ENCODE measurements at regions not wholly inside any gene's neighbourhood (a gene's known extent, or its start where the extent isn't known, plus 50 kb on each side); places are given as distances from the start of the nearest gene placed in this dataset.

DNA sequence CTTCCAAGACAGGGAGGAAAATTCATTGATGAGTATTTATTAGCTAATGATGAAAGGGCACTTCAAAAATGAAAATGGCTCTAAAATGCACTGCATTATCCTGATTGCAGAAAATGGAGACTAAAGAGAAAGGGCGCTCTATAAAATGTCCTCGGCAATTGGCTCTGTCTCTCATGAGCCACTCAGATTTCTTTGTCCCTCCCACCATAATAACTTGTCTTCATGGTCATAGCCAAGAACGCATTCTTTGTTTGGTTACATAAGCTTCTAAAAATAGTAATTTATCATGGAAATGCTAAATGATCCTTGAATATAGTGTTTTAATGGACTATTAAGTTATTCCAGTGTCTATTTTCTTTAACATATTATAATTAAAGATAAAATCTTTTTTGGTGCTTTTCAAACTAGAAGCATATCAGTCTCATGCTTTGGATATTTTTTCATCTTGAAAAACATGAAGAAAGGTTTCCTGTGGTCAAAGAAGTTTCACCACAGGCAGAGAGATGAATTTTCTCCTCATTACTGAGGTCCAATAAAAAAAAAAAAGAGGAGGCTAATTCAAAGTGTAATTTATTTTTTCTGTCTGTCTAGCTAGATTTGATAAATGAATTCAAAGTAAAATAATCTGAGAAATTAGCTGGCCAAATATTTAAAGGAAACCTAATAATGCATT is 238.1 kb upstream of the BLID start:
- Histone ChIP-seq H2BK12ac (ENCODE audit: low read length) (no peak overlapping the region), H4K91ac (ENCODE audit: low read depth, low read length) (no peak overlapping the region), H3K27ac (ENCODE audit: low read depth, low read length) (no peak overlapping the region), H2BK5ac (ENCODE audit: low read depth, low read length, poor library complexity) (no peak overlapping the region), H2AK5ac (ENCODE audit: low read length) (no peak overlapping the region), H3K79me2 (ENCODE audit: control insufficient read depth, insufficient read depth, low read length, poor library complexity) (no peaks in the 10 kb centered on the region), H3K4ac (ENCODE audit: low read depth, low read length) (no peak overlapping the region), H3K4me1 (ENCODE audit: control insufficient read depth in 1 of 2, insufficient read depth in 2 of 2, low read length in 2 of 2) (no peaks in the 10 kb centered on the region), H3K79me1 (ENCODE audit: low read length) (no peaks in the 10 kb centered on the region), H4K12ac (ENCODE audit: low read depth, low read length) (no peak overlapping the region), H3K27me3 (ENCODE audit: insufficient read depth, low read length) (no peaks in the 10 kb centered on the region), H3K18ac (ENCODE audit: low read length) (no peak overlapping the region), H2AFZ (ENCODE audit: insufficient read depth, low read length, poor library complexity) (no peak overlapping the region), H3K23ac (ENCODE audit: low read length) (no peak overlapping the region), H3K9ac (ENCODE audit: low read length) (no peak overlapping the region), H2BK120ac (ENCODE audit: insufficient read depth, low read length, poor library complexity) (no peak overlapping the region), H3K9me3 (ENCODE audit: insufficient read depth, low read depth, low read length) (no peaks in the 10 kb centered on the region), H3K4me3 (ENCODE audit: low read depth, low read length) (no peak overlapping the region), H3K14ac (ENCODE audit: low read length) (no peak overlapping the region), H3K36me3 (ENCODE audit: control insufficient read depth in 1 of 2, insufficient read depth in 2 of 2, low read length in 2 of 2) (no peaks in the 10 kb centered on the region), H4K8ac (ENCODE audit: low read depth, low read length) (no peak overlapping the region), H3K4me2 (ENCODE audit: low read length) (no peak overlapping the region)
- WGBS (ENCODE audit: extremely low coverage, insufficient coverage, insufficient read length) = no CpG with 5 or more reads among the region's 3 CpGs
- no peak for DNase-seq

DNA sequence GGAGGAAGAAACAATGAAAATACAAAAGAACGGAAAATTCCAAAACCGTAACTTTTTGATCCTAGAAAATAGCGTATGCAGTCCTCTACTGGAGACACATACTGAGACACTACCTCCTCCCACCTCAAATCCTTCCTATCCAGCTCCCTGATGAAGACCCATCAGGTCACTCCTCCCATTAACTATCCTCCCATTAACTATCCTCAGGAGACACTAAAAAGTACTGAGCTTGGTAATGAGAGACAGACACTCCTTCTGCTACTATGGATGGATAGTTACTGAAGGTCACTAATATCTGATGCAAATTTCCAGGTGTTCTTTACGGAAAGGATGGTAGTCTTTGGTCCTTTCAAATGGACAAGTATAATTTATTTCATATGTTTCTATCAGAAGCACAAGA is 237.5 kb upstream of the BLID start:
- no peak overlapping the region for H3K9ac ChIP-seq (ENCODE audit: low read length)
- no peak overlapping the region for H4K12ac ChIP-seq (ENCODE audit: low read depth, low read length)
- H4K91ac ChIP-seq (ENCODE audit: low read depth, low read length) = no peak overlapping the region
- H3K36me3 ChIP-seq (ENCODE audit: control insufficient read depth in 1 of 2, insufficient read depth in 2 of 2, low read length in 2 of 2) = no peaks in the 10 kb centered on the region
- H3K4ac ChIP-seq (ENCODE audit: low read depth, low read length) = no peak overlapping the region
- no peak overlapping the region for H2BK5ac ChIP-seq (ENCODE audit: low read depth, low read length, poor library complexity)
- H3K4me2 ChIP-seq (ENCODE audit: low read length) = no peak overlapping the region
- H2BK120ac ChIP-seq (ENCODE audit: insufficient read depth, low read length, poor library complexity) = no peak overlapping the region
- H3K27ac ChIP-seq (ENCODE audit: low read depth, low read length) = no peak overlapping the region
- no peaks in the 10 kb centered on the region for H3K79me2 ChIP-seq (ENCODE audit: control insufficient read depth, insufficient read depth, low read length, poor library complexity)
- H3K4me3 ChIP-seq (ENCODE audit: low read depth, low read length) = no peak overlapping the region
- no peak overlapping the region for H2AFZ ChIP-seq (ENCODE audit: insufficient read depth, low read length, poor library complexity)
- H2AK5ac ChIP-seq (ENCODE audit: low read length) = no peak overlapping the region
- H3K79me1 ChIP-seq (ENCODE audit: low read length) = no peaks in the 10 kb centered on the region
- no peak overlapping the region for H3K14ac ChIP-seq (ENCODE audit: low read length)
- H3K23ac ChIP-seq (ENCODE audit: low read length) = no peak overlapping the region
- no peaks in the 10 kb centered on the region for H3K27me3 ChIP-seq (ENCODE audit: insufficient read depth, low read length)
- H3K9me3 ChIP-seq (ENCODE audit: insufficient read depth, low read depth, low read length) = no peaks in the 10 kb centered on the region
- no peak overlapping the region for H2BK12ac ChIP-seq (ENCODE audit: low read length)
- no peak overlapping the region for H4K8ac ChIP-seq (ENCODE audit: low read depth, low read length)
- no peaks in the 10 kb centered on the region for H3K4me1 ChIP-seq (ENCODE audit: control insufficient read depth in 1 of 2, insufficient read depth in 2 of 2, low read length in 2 of 2)
- H3K18ac ChIP-seq (ENCODE audit: low read length) = no peak overlapping the region
- no CpG with 5 or more reads among the region's 4 CpGs for WGBS (ENCODE audit: extremely low coverage, insufficient coverage, insufficient read length)
- DNase-seq = no peak

- WGBS (ENCODE audit: extremely low coverage, insufficient coverage, insufficient read length) = no CpG with 5 or more reads among the region's 9 CpGs
- Histone ChIP-seq H3K79me2 (ENCODE audit: control insufficient read depth, insufficient read depth, low read length, poor library complexity) (no peaks in the 10 kb centered on the region), H3K4me1 (ENCODE audit: control insufficient read depth in 1 of 2, insufficient read depth in 2 of 2, low read length in 2 of 2) (no peaks in the 10 kb centered on the region), H3K18ac (ENCODE audit: low read length) (no peak overlapping the region), H2BK120ac (ENCODE audit: insufficient read depth, low read length, poor library complexity) (no peak overlapping the region), H4K8ac (ENCODE audit: low read depth, low read length) (no peak overlapping the region), H3K4ac (ENCODE audit: low read depth, low read length) (no peak overlapping the region), H3K27me3 (ENCODE audit: insufficient read depth, low read length) (no peaks in the 10 kb centered on the region), H3K36me3 (ENCODE audit: control insufficient read depth in 1 of 2, insufficient read depth in 2 of 2, low read length in 2 of 2) (no peaks in the 10 kb centered on the region), H2BK12ac (ENCODE audit: low read length) (no peak overlapping the region), H3K9ac (ENCODE audit: low read length) (no peak overlapping the region), H3K4me2 (ENCODE audit: low read length) (no peak overlapping the region), H3K23ac (ENCODE audit: low read length) (no peak overlapping the region), H4K91ac (ENCODE audit: low read depth, low read length) (no peak overlapping the region), H3K4me3 (ENCODE audit: low read depth, low read length) (no peak overlapping the region), H2BK5ac (ENCODE audit: low read depth, low read length, poor library complexity) (no peak overlapping the region), H3K14ac (ENCODE audit: low read length) (no peak overlapping the region), H2AFZ (ENCODE audit: insufficient read depth, low read length, poor library complexity) (no peak overlapping the region), H3K27ac (ENCODE audit: low read depth, low read length) (no peak overlapping the region), H3K79me1 (ENCODE audit: low read length) (no peaks in the 10 kb centered on the region), H2AK5ac (ENCODE audit: low read length) (no peak overlapping the region), H3K9me3 (ENCODE audit: insufficient read depth, low read depth, low read length) (no peaks in the 10 kb centered on the region), H4K12ac (ENCODE audit: low read depth, low read length) (no peak overlapping the region)
- no peak for DNase-seq
Measured at GRCh38 chr11:122348659-122349409, 232.8 kb upstream of the BLID start.

DNA sequence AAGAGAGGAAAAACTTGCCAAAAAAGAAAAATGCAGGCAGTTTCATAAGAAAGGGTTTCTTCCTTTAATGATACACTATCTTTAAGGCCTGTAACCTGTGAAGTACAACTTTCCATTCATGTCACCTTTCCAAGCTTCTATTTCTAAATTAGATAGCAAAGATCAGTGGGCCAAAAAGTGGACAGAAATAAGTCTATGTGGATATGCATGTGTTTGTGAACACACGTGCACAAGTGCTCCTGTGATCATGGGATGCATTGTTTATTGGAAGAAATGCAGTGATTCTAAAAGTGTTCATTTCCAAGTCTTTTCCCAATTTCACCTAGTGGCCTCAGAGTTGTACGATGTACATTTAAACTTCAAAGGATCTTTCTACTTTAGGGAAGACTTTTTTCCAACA is 230.0 kb upstream of the BLID start:
- WGBS (ENCODE audit: extremely low coverage, insufficient coverage, insufficient read length) = no CpG with 5 or more reads among the region's 2 CpGs
- Histone ChIP-seq H2AK5ac (ENCODE audit: low read length) (no peak overlapping the region), H3K23ac (ENCODE audit: low read length) (no peak overlapping the region), H2BK120ac (ENCODE audit: insufficient read depth, low read length, poor library complexity) (no peak overlapping the region), H3K9ac (ENCODE audit: low read length) (no peak overlapping the region), H2AFZ (ENCODE audit: insufficient read depth, low read length, poor library complexity) (no peak overlapping the region), H3K4me1 (ENCODE audit: control insufficient read depth in 1 of 2, insufficient read depth in 2 of 2, low read length in 2 of 2) (no peaks in the 10 kb centered on the region), H2BK5ac (ENCODE audit: low read depth, low read length, poor library complexity) (no peak overlapping the region), H4K91ac (ENCODE audit: low read depth, low read length) (no peak overlapping the region), H3K18ac (ENCODE audit: low read length) (no peak overlapping the region), H3K9me3 (ENCODE audit: insufficient read depth, low read depth, low read length) (no peaks in the 10 kb centered on the region), H3K4ac (ENCODE audit: low read depth, low read length) (no peak overlapping the region), H3K36me3 (ENCODE audit: control insufficient read depth in 1 of 2, insufficient read depth in 2 of 2, low read length in 2 of 2) (no peaks in the 10 kb centered on the region), H3K27ac (ENCODE audit: low read depth, low read length) (no peak overlapping the region), H2BK12ac (ENCODE audit: low read length) (no peak overlapping the region), H3K14ac (ENCODE audit: low read length) (no peak overlapping the region), H4K12ac (ENCODE audit: low read depth, low read length) (no peak overlapping the region), H3K79me1 (ENCODE audit: low read length) (no peaks in the 10 kb centered on the region), H3K4me3 (ENCODE audit: low read depth, low read length) (no peak overlapping the region), H4K8ac (ENCODE audit: low read depth, low read length) (no peak overlapping the region), H3K79me2 (ENCODE audit: control insufficient read depth, insufficient read depth, low read length, poor library complexity) (no peaks in the 10 kb centered on the region), H3K27me3 (ENCODE audit: insufficient read depth, low read length) (no peaks in the 10 kb centered on the region), H3K4me2 (ENCODE audit: low read length) (no peak overlapping the region)
- no peak for DNase-seq
